ENCODE measurements at regions not wholly inside any gene's neighbourhood (a gene's known extent, or its start where the extent isn't known, plus 50 kb on each side); places are given as distances from the start of the nearest gene placed in this dataset.
"Not testable (repeated sequence)": the region's sequence is repeated elsewhere in the genome, so short reads cannot be mapped to it uniquely, and the experiment has no call there.

DNA sequence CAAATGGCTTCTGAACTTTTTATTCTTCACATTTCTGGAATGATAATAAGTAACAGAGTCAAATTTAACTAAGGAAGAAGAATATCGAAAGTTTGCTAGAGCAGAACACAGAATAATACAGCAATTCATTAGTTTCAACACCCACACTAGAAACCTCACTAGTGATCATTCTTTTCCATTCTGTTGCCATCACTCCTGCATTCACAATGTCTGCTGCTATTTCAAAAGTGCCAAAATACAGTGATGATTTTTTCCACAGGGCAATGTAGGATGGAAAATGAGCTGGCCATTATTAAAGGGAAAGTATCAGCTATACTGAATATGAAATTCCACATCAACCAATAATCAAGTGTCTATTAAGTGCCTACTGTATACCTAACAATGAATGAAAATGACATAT, 186.7 kb downstream of the USP46 start:
- DNase-seq (ENCODE audit: extremely low spot score, insufficient read length, low read depth) (no peak), FAIRE-seq (no peak)

DNA sequence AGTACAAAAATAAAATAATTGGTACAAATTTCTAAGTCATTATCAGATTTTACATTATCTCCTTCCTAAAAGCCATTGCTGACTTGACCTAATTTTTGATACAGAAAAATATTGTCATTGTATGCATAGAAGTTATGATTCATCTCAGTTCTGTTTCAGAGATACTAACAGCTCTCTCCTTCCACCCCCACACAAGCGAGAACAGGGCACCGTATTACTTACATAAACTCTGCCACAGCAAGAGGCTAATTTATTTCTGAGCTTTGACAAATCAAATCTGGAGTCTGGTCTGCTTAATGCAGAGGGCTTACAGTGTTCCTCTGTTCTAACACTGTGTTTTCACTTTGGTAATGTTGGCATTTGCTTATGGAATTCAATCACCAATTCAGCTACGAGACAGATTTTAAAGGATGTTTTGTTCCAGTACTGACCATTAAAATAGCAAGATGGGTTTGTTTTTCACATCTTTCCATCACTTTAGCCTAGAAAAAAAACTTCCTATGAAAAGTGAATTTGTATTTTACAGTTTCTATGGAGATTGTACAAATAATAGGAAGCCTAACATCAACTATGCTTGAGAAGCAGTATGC, 181.8 kb downstream of the USP46 start:
- FAIRE-seq (no peak), DNase-seq (ENCODE audit: extremely low spot score, insufficient read length, low read depth) (no peak)

DNA sequence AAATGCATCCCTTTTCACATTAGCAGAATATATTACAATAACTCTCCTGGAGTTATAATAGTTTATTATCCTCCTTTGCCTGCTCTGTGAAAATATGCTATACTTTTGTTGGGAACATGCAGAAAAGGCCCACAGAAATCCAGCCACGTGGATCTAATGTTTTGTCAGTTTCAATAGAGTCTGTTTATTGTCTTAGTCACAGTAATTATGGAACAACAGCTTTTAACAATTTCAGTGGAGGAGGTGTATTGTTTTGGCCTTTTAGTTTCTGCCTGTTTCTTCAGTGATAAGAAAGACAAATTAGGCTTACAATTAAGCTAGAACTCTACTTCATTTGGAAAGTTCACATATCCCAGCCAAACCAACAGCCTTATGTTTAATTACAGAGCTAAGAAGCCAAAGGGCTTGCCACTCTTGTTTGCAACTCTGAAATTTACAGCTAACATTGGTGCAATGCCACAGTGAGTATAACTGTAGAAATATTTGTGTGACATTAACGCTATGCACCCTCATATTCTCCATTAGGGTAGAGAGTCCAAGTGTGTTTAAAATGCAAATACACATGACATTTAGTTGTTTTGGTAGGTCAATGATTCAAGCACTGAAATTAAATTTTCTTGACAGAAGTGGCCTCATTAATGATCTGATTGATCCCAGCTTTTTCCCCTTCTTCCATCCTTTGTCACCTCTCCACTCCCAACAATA, 175.8 kb downstream of the USP46 start:
- no peak for FAIRE-seq

DNA sequence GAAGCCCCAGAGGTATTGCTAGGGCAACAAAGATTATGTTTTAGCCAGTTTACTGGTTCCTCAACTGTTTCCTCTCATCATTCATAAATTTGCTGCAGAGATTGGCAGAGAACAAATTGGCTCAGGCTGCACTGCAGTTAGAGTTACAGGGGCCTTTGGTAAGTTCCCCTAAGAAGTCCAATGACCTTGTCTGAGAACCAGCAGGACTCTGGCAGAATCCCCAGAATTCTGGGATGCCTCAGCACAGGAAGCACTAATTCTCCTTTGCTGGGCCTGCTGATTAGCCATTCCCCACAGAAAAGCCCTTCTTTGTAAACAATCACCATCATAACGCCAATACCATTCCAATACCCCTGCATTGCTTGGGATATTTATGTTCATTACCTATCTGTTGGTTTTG, 151.3 kb downstream of the USP46 start:
- no peak for FAIRE-seq
- no peak for DNase-seq (ENCODE audit: extremely low spot score, insufficient read length, low read depth)

More for the DNA sequence above, 175.8 kb downstream of the USP46 start:
- DNase-seq (ENCODE audit: extremely low spot score, insufficient read length, low read depth) = no peak

DNA sequence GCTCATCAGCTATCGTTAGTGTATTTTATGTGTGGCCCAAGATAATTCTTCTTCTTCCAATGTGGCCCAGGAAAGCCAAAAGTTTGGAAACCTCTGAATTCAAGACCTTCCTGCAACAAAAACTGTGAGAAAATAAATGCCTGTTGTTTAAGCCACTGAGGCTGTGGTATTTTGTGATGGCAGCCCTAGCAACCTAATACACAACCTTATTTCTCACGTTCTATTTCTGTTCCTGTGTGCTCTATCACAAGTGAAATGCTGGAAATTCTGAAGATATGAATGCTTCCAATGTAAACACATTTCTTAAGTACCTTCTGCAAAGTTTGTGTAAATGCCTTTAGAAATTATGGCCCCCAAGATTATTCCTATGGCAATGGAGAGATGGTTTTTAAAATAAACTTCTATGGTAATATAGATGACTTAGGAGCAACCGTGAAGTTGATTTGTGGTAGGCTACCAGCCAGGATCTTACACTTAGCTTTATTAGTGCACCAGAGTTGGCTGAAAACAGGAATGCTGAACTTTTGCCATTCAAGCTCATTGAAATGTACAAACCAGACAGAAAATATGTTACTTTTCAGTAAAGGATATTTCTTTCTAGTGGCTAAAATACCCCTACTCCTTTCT, 148.0 kb downstream of the USP46 start:
- FAIRE-seq (no peak), DNase-seq (ENCODE audit: extremely low spot score, insufficient read length, low read depth) (no peak)

DNA sequence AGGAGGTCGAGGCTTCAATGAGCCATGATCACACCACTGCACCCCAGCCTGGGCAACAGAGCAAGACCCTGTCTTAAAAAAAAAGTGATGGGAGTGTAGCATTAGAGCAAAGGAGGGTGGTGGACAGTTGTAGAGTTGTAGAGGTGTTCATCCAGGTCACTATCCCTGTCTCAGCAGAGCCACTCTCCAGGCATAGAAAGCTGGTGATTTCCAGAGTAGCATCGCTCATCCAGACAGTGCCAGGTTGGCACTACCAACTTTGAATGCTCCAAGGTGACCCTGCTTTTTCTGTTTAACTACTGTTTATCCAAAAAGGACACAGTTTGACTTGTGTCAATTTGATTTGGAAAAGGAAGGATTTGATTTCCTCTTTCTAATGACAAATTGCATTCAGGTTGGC, 147.3 kb downstream of the USP46 start:
- FAIRE-seq (no peak), DNase-seq (ENCODE audit: extremely low spot score, insufficient read length, low read depth) (no peak)

DNA sequence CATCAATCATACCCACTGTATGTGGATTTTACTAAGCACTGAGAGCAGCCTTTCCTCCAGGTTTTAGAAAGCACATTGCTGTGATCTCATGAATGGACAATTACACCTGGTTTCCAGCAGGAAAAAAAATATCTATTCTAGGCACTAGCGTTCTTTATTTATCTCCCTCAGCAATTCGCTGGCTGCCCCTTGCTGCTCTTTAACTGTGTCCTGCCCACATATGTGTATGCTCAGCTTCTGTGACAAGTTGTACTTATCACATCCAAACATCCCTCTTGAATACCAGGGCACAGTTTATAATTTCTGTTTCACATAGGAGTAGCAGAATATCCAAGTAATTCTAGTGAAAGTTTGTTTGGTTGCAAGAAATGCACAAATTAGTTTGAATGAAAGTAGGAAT, 146.8 kb downstream of the USP46 start:
- DNase-seq (ENCODE audit: extremely low spot score, insufficient read length, low read depth) (no peak), FAIRE-seq (no peak)

DNA sequence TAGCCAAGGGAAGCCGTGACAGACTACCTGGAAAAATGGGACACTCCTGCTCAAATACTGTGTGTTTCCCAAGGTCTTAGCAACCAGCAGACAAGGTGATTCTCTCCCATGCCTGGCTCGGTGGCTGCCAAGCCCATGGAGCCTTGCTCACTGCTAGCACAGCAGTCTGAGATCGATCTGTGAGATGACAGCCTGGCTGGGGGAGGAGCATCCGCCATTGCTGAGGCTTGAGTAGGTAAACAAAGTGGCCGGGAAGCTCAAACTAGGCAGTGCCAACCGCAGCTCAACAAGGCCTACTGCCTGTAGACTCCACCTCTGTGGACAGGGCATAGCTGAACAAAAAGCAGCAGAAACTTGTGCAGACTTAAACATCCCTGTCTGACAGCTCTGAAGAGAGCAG, 137.0 kb downstream of the USP46 start:
- not testable (repeated sequence) for FAIRE-seq; DNase-seq (ENCODE audit: extremely low spot score, insufficient read length, low read depth)

DNA sequence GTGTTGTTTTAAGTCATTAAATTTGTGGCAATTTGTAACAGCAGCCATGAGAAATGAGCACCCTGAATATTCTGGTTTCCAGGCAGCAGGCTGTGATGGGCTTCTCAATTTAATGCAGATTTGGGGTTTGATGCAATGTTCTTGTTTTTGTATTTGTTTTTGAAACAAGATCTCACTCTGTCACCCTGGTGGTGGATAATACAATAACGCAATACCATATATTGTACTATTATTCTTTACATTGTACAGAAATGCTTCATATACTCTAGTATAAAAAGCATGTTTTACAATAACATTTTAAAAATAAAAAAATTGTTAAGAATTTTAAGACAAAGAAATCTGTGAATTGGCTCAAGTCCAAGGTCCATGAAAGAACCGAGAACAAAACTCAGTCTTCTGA, 129.1 kb downstream of the USP46 start:
- FAIRE-seq (no peak), DNase-seq (ENCODE audit: extremely low spot score, insufficient read length, low read depth) (no peak)

DNA sequence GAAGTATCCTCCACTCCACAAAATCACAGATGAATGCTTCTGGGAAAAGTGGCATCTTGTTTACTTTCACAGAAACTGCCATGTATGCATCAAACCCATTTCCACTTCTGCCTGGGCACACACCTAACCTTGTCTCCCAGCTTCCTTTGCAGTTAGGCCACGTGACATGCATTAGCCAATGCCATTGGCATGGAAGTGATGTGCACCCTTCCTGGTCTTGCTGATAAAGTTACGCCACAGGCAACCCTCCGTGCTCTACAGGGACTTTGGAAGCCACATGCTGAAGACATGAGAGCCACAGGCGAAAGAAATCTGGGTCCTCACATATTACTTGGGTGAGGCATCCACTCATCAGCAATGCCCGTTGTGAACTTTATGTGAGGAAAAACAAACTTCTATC, 123.3 kb downstream of the USP46 start:
- FAIRE-seq (no peak), DNase-seq (ENCODE audit: extremely low spot score, insufficient read length, low read depth) (no peak)
